Thoracic aorta (tissue), 2 donors: ENCODE measurements at regions not wholly inside any gene's neighbourhood (a gene's known extent, or its start where the extent isn't known, plus 50 kb on each side); places are given as distances from the start of the nearest gene placed in this dataset.

Experiments
- ATAC-seq: fragments of 150-250 bp; one replicate; pipeline ENCODE4 v1.8.0; 2017; ENCODE audit warnings: low read depth; ENCODE audit not compliant: insufficient number of reproducible peaks, low FRiP score
- DNase-seq: peaks from one replicate; pipeline ENCODE4 v3.0.0-alpha.2; 2020; ENCODE audit warnings: low spot score
- H3K27ac ChIP-seq, 2 donors: fragments of 200-600 bp; sonication (generic); 1 replicate in 1 of 2; 2 replicates in 1 of 2; pipeline ENCODE4 v1.5.1; 2016; ENCODE audit warnings: mild to moderate bottlenecking in 2 of 2, moderate library complexity in 2 of 2
- H3K27me3 ChIP-seq: fragments of 200-600 bp; sonication (generic); replicated peaks from 2 replicates; pipeline ENCODE4 v1.6.0; 2016; ENCODE audit warnings: mild to moderate bottlenecking; ENCODE audit not compliant: insufficient read depth
- H3K36me3 ChIP-seq: fragments of 200-600 bp; sonication (generic); one replicate; pipeline ENCODE4 v1.5.1; 2016
- H3K4me1 ChIP-seq, 2 donors: fragments of 200-600 bp; sonication (generic); 1 replicate in 1 of 2; 2 replicates in 1 of 2; pipeline versions ENCODE4 v1.5.1 to v1.6.0; 2016; ENCODE audit warnings: low read depth in 2 of 2, mild to moderate bottlenecking in 1 of 2; ENCODE audit not compliant: control insufficient read depth in 1 of 2
- H3K4me3 ChIP-seq: fragments of 200-600 bp; sonication (generic); 2 replicates; pipeline ENCODE4 v1.5.1; 2016; ENCODE audit warnings: mild to moderate bottlenecking
- H3K9me3 ChIP-seq: fragments of 200-600 bp; sonication (generic); 2 replicates; pipeline ENCODE4 v1.5.1; 2016
- CTCF ChIP-seq: fragments of 200-600 bp; sonication (generic); IDR thresholded peaks from one replicate; pipeline ENCODE4 v1.5.1; 2019; ENCODE audit warnings: antibody characterized with exemption

- no peaks in the 10 kb centered on the region for H3K27me3 ChIP-seq
- no peak overlapping the region for H3K4me3 ChIP-seq
- H3K36me3 ChIP-seq = no peaks in the 10 kb centered on the region
- DNase-seq (no peak), ATAC-seq (no peak)
- no peak for TF ChIP-seq CTCF
- no peaks in the 10 kb centered on the region for H3K9me3 ChIP-seq
- no peak overlapping the region for H3K27ac ChIP-seq
- no peaks in the 10 kb centered on the region for H3K4me1 ChIP-seq
Observed at GRCh38 chr12:65656891-65657351, 167.4 kb upstream of the HMGA2 start.

- TF ChIP-seq CTCF = no peak
- DNase-seq (no peak), ATAC-seq (no peak)
- H3K27ac ChIP-seq = no peak overlapping the region
- no peaks in the 10 kb centered on the region for H3K9me3 ChIP-seq
- H3K27me3 ChIP-seq = no peaks in the 10 kb centered on the region
- H3K36me3 ChIP-seq = no peaks in the 10 kb centered on the region
- H3K4me3 ChIP-seq = no peak overlapping the region
- H3K4me1 ChIP-seq = no peaks in the 10 kb centered on the region
Observed at GRCh38 chr12:65657635-65658034, 166.6 kb upstream of the HMGA2 start.

- no peak for TF ChIP-seq CTCF
- ATAC-seq (no peak), DNase-seq (no peak)
- Histone ChIP-seq H3K27ac (no peak overlapping the region), H3K36me3 (no peaks in the 10 kb centered on the region), H3K27me3 (no peaks in the 10 kb centered on the region), H3K4me3 (no peak overlapping the region), H3K9me3 (no peaks in the 10 kb centered on the region), H3K4me1 (no peaks in the 10 kb centered on the region)
Observed at GRCh38 chr12:65658360-65658759, 165.9 kb upstream of the HMGA2 start.

GRCh38 chr12:65659681-65660080 is 164.6 kb upstream of the HMGA2 start:
- H3K27me3 ChIP-seq = no peaks in the 10 kb centered on the region
- H3K36me3 ChIP-seq = no peaks in the 10 kb centered on the region
- no peak overlapping the region for H3K4me3 ChIP-seq
- no peaks in the 10 kb centered on the region for H3K9me3 ChIP-seq
- ATAC-seq (no peak), DNase-seq (no peak)
- H3K4me1 ChIP-seq = no peaks in the 10 kb centered on the region
- H3K27ac ChIP-seq = no peak overlapping the region
- TF ChIP-seq CTCF = no peak

GRCh38 chr12:65660096-65660495 is 164.2 kb upstream of the HMGA2 start:
- ATAC-seq (no peak), DNase-seq (no peak)
- no peak overlapping the region for H3K4me3 ChIP-seq
- no peak overlapping the region for H3K27ac ChIP-seq
- H3K9me3 ChIP-seq = no peaks in the 10 kb centered on the region
- TF ChIP-seq CTCF = no peak
- no peaks in the 10 kb centered on the region for H3K27me3 ChIP-seq
- no peaks in the 10 kb centered on the region for H3K4me1 ChIP-seq
- H3K36me3 ChIP-seq = no peaks in the 10 kb centered on the region
